Neural progenitor cell (in vitro differentiated cells): ENCODE measurements at regions not wholly inside any gene's neighbourhood (a gene's known extent, or its start where the extent isn't known, plus 50 kb on each side); places are given as distances from the start of the nearest gene placed in this dataset.

Experiments
- DNase-seq: peaks from one replicate; pipeline ENCODE4 v3.0.0-alpha.2; 2016; ENCODE audit warnings: low spot score
- H2AFZ ChIP-seq: fragments of 200-600 bp; sonication (generic); replicated peaks from 2 replicates; pipeline ENCODE4 v1.6.1; 2016; ENCODE audit warnings: antibody characterized with exemption
- H3F3A ChIP-seq: fragments of 200-600 bp; sonication (generic); 2 replicates; pipeline ENCODE4 v1.6.1; 2016; ENCODE audit warnings: antibody characterized with exemption, low read depth
- H3K27ac ChIP-seq: fragments of 200-600 bp; sonication (generic); 2 replicates; pipeline ENCODE4 v1.5.1; 2016; ENCODE audit warnings: mild to moderate bottlenecking
- H3K27me3 ChIP-seq: fragments of 200-600 bp; sonication (generic); 2 replicates; pipeline ENCODE4 v1.6.1; 2016; ENCODE audit warnings: mild to moderate bottlenecking, moderate library complexity
- H3K36me3 ChIP-seq: fragments of 200-600 bp; sonication (generic); 2 replicates; pipeline ENCODE4 v1.5.1; 2016
- H3K4me1 ChIP-seq: fragments of 200-600 bp; sonication (generic); 2 replicates; pipeline ENCODE4 v1.6.1; 2016; ENCODE audit warnings: mixed run types
- H3K4me2 ChIP-seq: fragments of 200-600 bp; sonication (generic); 2 replicates; pipeline ENCODE4 v1.6.1; 2016
- H3K4me3 ChIP-seq: fragments of 200-600 bp; sonication (generic); 2 replicates; pipeline ENCODE4 v1.5.1; 2016
- H3K79me2 ChIP-seq: fragments of 200-600 bp; sonication (generic); 2 replicates; pipeline ENCODE4 v1.6.1; 2016; ENCODE audit warnings: low read depth
- H3K9ac ChIP-seq: fragments of 200-600 bp; sonication (generic); 2 replicates; pipeline ENCODE4 v1.6.1; 2016
- H3K9me3 ChIP-seq: fragments of 200-600 bp; sonication (generic); 2 replicates; pipeline ENCODE4 v1.5.1; 2016; ENCODE audit warnings: low read depth
- H4K20me1 ChIP-seq: fragments of 200-600 bp; sonication (generic); 2 replicates; pipeline ENCODE4 v1.6.1; 2016; ENCODE audit warnings: low read depth
- H3K27ac Mint-ChIP-seq: 3 replicates; pipeline ENCODE4 v1.8.0; 2021; ENCODE audit warnings: mixed read lengths
- H3K27me3 Mint-ChIP-seq: 2 replicates; pipeline ENCODE4 v1.8.0; 2022; ENCODE audit warnings: low read depth, mild to moderate bottlenecking, inconsistent platforms, moderate library complexity, mixed read lengths; ENCODE audit not compliant: insufficient read depth
- H3K36me3 Mint-ChIP-seq: 3 replicates; pipeline ENCODE4 v1.8.0; 2021; ENCODE audit warnings: mixed read lengths
- H3K4me1 Mint-ChIP-seq: 3 replicates; pipeline ENCODE4 v1.8.0; 2021; ENCODE audit warnings: mixed read lengths
- H3K4me3 Mint-ChIP-seq: 3 replicates; pipeline ENCODE4 v1.8.0; 2021; ENCODE audit warnings: mild to moderate bottlenecking, moderate library complexity, mixed read lengths
- H3K9me3 Mint-ChIP-seq: 3 replicates; pipeline ENCODE4 v1.8.0; 2020; ENCODE audit warnings: mixed read lengths
- CTCF ChIP-seq: fragments of 200-600 bp; sonication (generic); IDR thresholded peaks from 2 replicates; pipeline ENCODE4 v1.5.1; 2017; ENCODE audit warnings: antibody characterized with exemption, mild to moderate bottlenecking
- EZH2 ChIP-seq: fragments of 200-600 bp; sonication (generic); IDR thresholded peaks from 2 replicates; pipeline ENCODE4 v1.6.1; 2017; ENCODE audit warnings: antibody characterized with exemption, mild to moderate bottlenecking, moderate library complexity
- EZH2phosphoT487 ChIP-seq: fragments of 200-600 bp; sonication (generic); IDR thresholded peaks from 2 replicates; pipeline ENCODE4 v1.6.1; 2017; ENCODE audit warnings: antibody characterized with exemption

GRCh38 chrX:65601126-65601525 lies 66.3 kb upstream of the MSN start:
- Histone ChIP-seq H3K4me2 (no peak overlapping the region), H3K4me3 (no peak overlapping the region), H3K9ac (no peak overlapping the region), H3K4me1 (no peaks in the 10 kb centered on the region), H2AFZ (no peak overlapping the region), H3F3A (no peaks in the 10 kb centered on the region), H3K27me3 (no peaks in the 10 kb centered on the region), H3K36me3 (no peaks in the 10 kb centered on the region), H3K79me2 (no peaks in the 10 kb centered on the region), H4K20me1 (no peaks in the 10 kb centered on the region), H3K9me3 (no peaks in the 10 kb centered on the region), H3K27ac (no peak overlapping the region)
- H3K4me1 Mint-ChIP-seq, result peaks cover 2% of the 10 kb centered on the region
- H3K27ac Mint-ChIP-seq, result no peak overlapping the region
- no peak overlapping the region for H3K4me3 Mint-ChIP-seq
- H3K9me3 Mint-ChIP-seq, result peaks cover 2% of the 10 kb centered on the region
- H3K36me3 Mint-ChIP-seq, result no peaks in the 10 kb centered on the region
- H3K27me3 Mint-ChIP-seq, result peaks cover 4% of the 10 kb centered on the region
- TF ChIP-seq CTCF (no peak), EZH2 (no peak), EZH2phosphoT487 (no peak)
- DNase-seq, result no peak

GRCh38 chrX:65600106-65600505 lies 65.5 kb upstream of the LAS1L start:
- H3F3A ChIP-seq, result no peaks in the 10 kb centered on the region
- H3K4me1 ChIP-seq, result no peaks in the 10 kb centered on the region
- Mint-ChIP-seq H3K9me3 (no peaks in the 10 kb centered on the region), H3K27me3 (peaks cover 4% of the 10 kb centered on the region), H3K27ac (no peak overlapping the region), H3K36me3 (no peaks in the 10 kb centered on the region), H3K4me1 (peaks cover 2% of the 10 kb centered on the region), H3K4me3 (no peak overlapping the region)
- no peak overlapping the region for H3K27ac ChIP-seq
- no peaks in the 10 kb centered on the region for H4K20me1 ChIP-seq
- H3K36me3 ChIP-seq, result no peaks in the 10 kb centered on the region
- DNase-seq, result no peak
- H3K9me3 ChIP-seq, result no peaks in the 10 kb centered on the region
- H3K27me3 ChIP-seq, result no peaks in the 10 kb centered on the region
- H2AFZ ChIP-seq, result no peak overlapping the region
- no peak overlapping the region for H3K4me3 ChIP-seq
- no peak overlapping the region for H3K4me2 ChIP-seq
- no peak overlapping the region for H3K9ac ChIP-seq
- no peaks in the 10 kb centered on the region for H3K79me2 ChIP-seq
- no peak for TF ChIP-seq EZH2

GRCh38 chrX:65598559-65599147 lies 64.1 kb upstream of the LAS1L start:
- H2AFZ ChIP-seq, result no peak overlapping the region

More at GRCh38 chrX:65598559-65599147, 64.1 kb upstream of the LAS1L start:
- Histone ChIP-seq H3K4me3 (no peak overlapping the region), H3K9me3 (no peaks in the 10 kb centered on the region), H3K27ac (no peak overlapping the region), H3K4me1 (no peaks in the 10 kb centered on the region), H3K27me3 (no peaks in the 10 kb centered on the region), H3K9ac (no peak overlapping the region), H3K36me3 (no peaks in the 10 kb centered on the region), H3K4me2 (no peak overlapping the region), H4K20me1 (no peaks in the 10 kb centered on the region), H3K79me2 (no peaks in the 10 kb centered on the region), H3F3A (no peaks in the 10 kb centered on the region)
- H3K4me3 Mint-ChIP-seq, result no peak overlapping the region
- no peaks in the 10 kb centered on the region for H3K36me3 Mint-ChIP-seq
- H3K27ac Mint-ChIP-seq, result no peak overlapping the region
- TF ChIP-seq EZH2phosphoT487 (no peak), EZH2 (no peak), CTCF (no peak)
- H3K9me3 Mint-ChIP-seq, result no peaks in the 10 kb centered on the region
- H3K4me1 Mint-ChIP-seq, result peaks cover 2% of the 10 kb centered on the region
- H3K27me3 Mint-ChIP-seq, result peaks cover 4% of the 10 kb centered on the region
- no peak for DNase-seq
